Uterus (tissue), 3 donors: ENCODE measurements at regions not wholly inside any gene's neighbourhood (a gene's known extent, or its start where the extent isn't known, plus 50 kb on each side); places are given as distances from the start of the nearest gene placed in this dataset.

Experiments
- DNase-seq, 2 donors: peaks; one replicate each; pipeline ENCODE4 v3.0.0-alpha.2; 2019 to 2020
- H3K27ac ChIP-seq, 2 donors: fragments of 200-600 bp; sonication (generic); 1 replicate in 1 of 2; 2 replicates in 1 of 2; pipeline ENCODE4 v1.5.1; 2016 to 2018
- H3K27me3 ChIP-seq, 2 donors: fragments of 200-600 bp; sonication (generic); one replicate each; pipeline ENCODE4 v1.5.1; 2018 to 2019; ENCODE audit warnings: control low read depth in 1 of 2
- H3K36me3 ChIP-seq, 2 donors: fragments of 200-600 bp; sonication (generic); one replicate each; pipeline ENCODE4 v1.5.1; 2019; ENCODE audit warnings: control low read depth in 1 of 2
- H3K4me1 ChIP-seq, 2 donors: fragments of 200-600 bp; sonication (generic); one replicate each; pipeline ENCODE4 v1.5.1; 2018 to 2019; ENCODE audit warnings: control low read depth in 1 of 2
- H3K4me3 ChIP-seq, 2 donors: fragments of 200-600 bp; sonication (generic); 1 replicate in 1 of 2; 2 replicates in 1 of 2; pipeline ENCODE4 v1.5.1; 2018 to 2019; ENCODE audit warnings: mild to moderate bottlenecking in 1 of 2
- H3K9me3 ChIP-seq, 2 donors: fragments of 200-600 bp; sonication (generic); one replicate each; pipeline ENCODE4 v1.5.1; 2019; ENCODE audit warnings: control low read depth in 1 of 2
- POLR2A ChIP-seq, 2 donors: fragments of 450-650 bp; IDR thresholded peaks; one replicate each; pipeline ENCODE4 v1.6.1; 2016; ENCODE audit warnings: antibody characterized with exemption in 2 of 2, mild to moderate bottlenecking in 1 of 2, moderate library complexity in 1 of 2
- intact Hi-C: fragments of 100-400 bp; cut with DNase I; formaldehyde crosslinking; loops from one replicate; pipeline ENCODE4 v1.15.1; 2023; ENCODE audit warnings: low total_unique reads
- TF ChIP-seq, protein P1 (sequence below), 4 experiments: fragments of 200-600 bp in 2 of 4; fragments of 450-650 bp in 2 of 4; sonication (generic) in 2 of 4; IDR thresholded peaks; one replicate each; pipeline ENCODE4 v1.5.1; 2016 to 2019; ENCODE audit warnings: antibody characterized with exemption in 4 of 4, mild to moderate bottlenecking in 2 of 4, moderate library complexity in 1 of 4
- donor health status: DM: yes; HTN: yes; CAD: no.

DNA sequence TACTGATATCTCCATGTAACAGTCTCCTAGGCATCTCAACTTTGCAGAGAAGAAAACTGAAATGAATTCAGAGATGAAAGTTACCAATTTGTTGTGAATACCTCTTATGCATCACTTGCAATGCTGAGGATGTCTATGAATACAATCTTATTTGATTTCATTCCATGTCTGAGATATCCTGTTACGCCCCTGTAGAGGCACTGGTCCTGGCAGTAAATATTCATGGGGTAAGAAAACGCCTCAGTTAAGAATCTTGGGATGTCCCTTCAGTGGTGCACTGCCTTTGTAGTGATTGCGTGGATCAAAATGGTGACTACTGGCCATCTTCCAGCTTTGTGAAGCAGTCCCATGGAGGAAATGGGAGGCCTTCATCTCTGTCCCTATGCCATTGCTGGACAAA lies 229.1 kb upstream of the C9orf72 start:
- H3K36me3 ChIP-seq, result no peaks in the 10 kb centered on the region

DNA sequence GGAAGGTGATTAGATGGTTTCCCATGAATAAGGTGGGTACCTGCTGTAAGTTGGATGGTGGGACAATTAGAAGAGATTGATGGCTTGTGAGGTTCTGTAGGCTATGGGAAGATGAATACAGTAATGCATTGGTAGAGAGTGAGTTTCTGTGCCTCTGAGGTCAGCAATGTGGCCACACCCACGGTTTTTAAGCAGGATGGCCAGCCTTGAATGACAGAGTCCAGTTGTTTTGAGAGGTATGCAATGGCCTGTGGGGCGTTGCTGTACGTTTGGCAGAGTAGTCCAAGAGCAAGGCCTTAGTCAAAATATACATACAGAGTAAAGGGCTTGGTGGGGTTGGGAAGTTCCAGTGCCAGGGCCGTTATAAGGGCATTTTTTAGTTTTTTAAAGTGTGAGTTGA lies 235.6 kb upstream of the C9orf72 start:
- H3K4me1 ChIP-seq, result no peaks in the 10 kb centered on the region
- intact Hi-C loops, result no loop called here
- H3K9me3 ChIP-seq, result no peaks in the 10 kb centered on the region
- no peak overlapping the region for H3K27ac ChIP-seq
- no peak overlapping the region for H3K4me3 ChIP-seq
- TF ChIP-seq POLR2A (IDR thresholded peaks at IDR 0.05), result no peak
- TF ChIP-seq, protein P1, sequence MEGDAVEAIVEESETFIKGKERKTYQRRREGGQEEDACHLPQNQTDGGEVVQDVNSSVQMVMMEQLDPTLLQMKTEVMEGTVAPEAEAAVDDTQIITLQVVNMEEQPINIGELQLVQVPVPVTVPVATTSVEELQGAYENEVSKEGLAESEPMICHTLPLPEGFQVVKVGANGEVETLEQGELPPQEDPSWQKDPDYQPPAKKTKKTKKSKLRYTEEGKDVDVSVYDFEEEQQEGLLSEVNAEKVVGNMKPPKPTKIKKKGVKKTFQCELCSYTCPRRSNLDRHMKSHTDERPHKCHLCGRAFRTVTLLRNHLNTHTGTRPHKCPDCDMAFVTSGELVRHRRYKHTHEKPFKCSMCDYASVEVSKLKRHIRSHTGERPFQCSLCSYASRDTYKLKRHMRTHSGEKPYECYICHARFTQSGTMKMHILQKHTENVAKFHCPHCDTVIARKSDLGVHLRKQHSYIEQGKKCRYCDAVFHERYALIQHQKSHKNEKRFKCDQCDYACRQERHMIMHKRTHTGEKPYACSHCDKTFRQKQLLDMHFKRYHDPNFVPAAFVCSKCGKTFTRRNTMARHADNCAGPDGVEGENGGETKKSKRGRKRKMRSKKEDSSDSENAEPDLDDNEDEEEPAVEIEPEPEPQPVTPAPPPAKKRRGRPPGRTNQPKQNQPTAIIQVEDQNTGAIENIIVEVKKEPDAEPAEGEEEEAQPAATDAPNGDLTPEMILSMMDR (IDR thresholded peaks at IDR 0.05), result no peak
- no peaks in the 10 kb centered on the region for H3K27me3 ChIP-seq
- H3K36me3 ChIP-seq, result no peaks in the 10 kb centered on the region
- no peak for DNase-seq

More for the DNA sequence above, 229.1 kb upstream of the C9orf72 start:
- Histone ChIP-seq H3K27ac (no peak overlapping the region), H3K4me3 (no peak overlapping the region), H3K9me3 (no peaks in the 10 kb centered on the region), H3K27me3 (no peaks in the 10 kb centered on the region), H3K4me1 (no peaks in the 10 kb centered on the region)
- intact Hi-C loops, result no loop called here
- TF ChIP-seq, protein P1 (IDR thresholded peaks at IDR 0.05), result no peak
- no peak for TF ChIP-seq POLR2A (IDR thresholded peaks at IDR 0.05)
- no peak for DNase-seq

DNA sequence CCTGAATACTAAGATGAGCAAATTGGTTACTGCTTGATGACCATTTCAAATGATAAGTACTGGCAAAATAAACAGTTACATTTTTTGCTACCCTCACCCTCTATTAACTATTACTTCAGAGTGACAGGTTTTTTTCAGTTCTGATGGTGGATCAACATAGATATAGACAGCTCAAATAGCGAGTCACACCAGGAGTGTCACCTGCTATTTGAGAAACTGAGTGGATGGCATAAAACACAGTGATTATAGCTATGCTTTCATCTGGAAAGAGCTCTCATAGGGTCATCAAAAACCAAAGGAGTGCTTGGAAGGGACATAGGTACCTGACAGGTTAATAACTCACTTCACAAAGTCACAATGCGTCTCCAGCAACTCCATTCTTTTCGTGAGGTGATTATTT lies 244.5 kb upstream of the C9orf72 start:
- intact Hi-C loops, result no loop called here
- no peaks in the 10 kb centered on the region for H3K4me1 ChIP-seq
- DNase-seq, result no peak
- H3K36me3 ChIP-seq, result no peaks in the 10 kb centered on the region
- H3K27me3 ChIP-seq, result no peaks in the 10 kb centered on the region
- no peak overlapping the region for H3K4me3 ChIP-seq
- TF ChIP-seq, protein P1 (IDR thresholded peaks at IDR 0.05), result no peak
- TF ChIP-seq POLR2A (IDR thresholded peaks at IDR 0.05), result no peak
- no peaks in the 10 kb centered on the region for H3K9me3 ChIP-seq
- H3K27ac ChIP-seq, result no peak overlapping the region

DNA sequence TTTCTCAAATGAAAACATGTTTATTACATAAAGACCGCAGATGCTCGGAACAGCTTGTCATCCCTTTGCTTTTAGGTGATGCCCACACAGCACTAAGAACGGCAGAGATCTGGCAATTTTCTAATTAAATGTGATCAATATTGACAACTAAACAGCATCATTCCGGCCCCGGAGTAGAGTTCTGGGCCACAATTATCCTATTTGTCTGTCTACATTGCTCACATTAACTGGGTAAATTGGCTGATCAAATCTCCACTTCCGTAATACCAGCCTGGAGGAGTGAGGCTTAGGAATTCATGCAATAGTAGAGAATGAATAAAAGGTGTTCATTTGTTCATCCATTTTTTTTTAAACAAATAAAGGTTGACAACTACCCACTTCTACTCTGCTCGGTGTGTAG lies 245.1 kb upstream of the C9orf72 start:
- no peaks in the 10 kb centered on the region for H3K36me3 ChIP-seq
- no peaks in the 10 kb centered on the region for H3K9me3 ChIP-seq
- TF ChIP-seq, protein P1 (IDR thresholded peaks at IDR 0.05), result no peak
- no peak for TF ChIP-seq POLR2A (IDR thresholded peaks at IDR 0.05)
- H3K4me3 ChIP-seq, result no peak overlapping the region
- intact Hi-C loops, result no loop called here
- no peak overlapping the region for H3K27ac ChIP-seq
- H3K27me3 ChIP-seq, result no peaks in the 10 kb centered on the region
- DNase-seq, result no peak
- H3K4me1 ChIP-seq, result no peaks in the 10 kb centered on the region

DNA sequence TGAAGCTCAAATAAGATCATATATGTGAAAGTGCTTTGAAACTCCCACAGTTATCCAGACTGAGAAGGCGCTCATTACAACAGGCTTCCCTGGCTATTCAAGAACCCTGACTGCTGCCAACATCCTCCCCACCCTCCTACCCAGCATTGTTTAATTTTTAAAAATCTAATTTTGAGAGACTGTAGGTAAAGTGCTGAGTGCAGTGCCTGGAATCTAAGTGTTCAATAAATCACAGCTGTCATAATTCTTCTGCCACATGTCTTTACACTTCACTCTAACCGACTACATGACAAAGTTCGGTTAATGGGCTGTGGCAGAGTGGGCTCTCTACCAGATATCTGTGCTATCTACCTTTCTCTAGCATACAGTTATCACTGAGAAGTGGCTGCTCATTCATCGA lies 255.6 kb upstream of the C9orf72 start:
- Histone ChIP-seq H3K27ac (no peak overlapping the region), H3K27me3 (no peaks in the 10 kb centered on the region), H3K36me3 (no peaks in the 10 kb centered on the region), H3K9me3 (no peaks in the 10 kb centered on the region), H3K4me3 (no peak overlapping the region), H3K4me1 (no peaks in the 10 kb centered on the region)
- no peak for DNase-seq
- intact Hi-C loops, result no loop called here
- TF ChIP-seq, protein P1 (IDR thresholded peaks at IDR 0.05), result no peak
- no peak for TF ChIP-seq POLR2A (IDR thresholded peaks at IDR 0.05)
